ENCODE measurements at regions not wholly inside any gene's neighbourhood (a gene's known extent, or its start where the extent isn't known, plus 50 kb on each side); places are given as distances from the start of the nearest gene placed in this dataset.

DNA sequence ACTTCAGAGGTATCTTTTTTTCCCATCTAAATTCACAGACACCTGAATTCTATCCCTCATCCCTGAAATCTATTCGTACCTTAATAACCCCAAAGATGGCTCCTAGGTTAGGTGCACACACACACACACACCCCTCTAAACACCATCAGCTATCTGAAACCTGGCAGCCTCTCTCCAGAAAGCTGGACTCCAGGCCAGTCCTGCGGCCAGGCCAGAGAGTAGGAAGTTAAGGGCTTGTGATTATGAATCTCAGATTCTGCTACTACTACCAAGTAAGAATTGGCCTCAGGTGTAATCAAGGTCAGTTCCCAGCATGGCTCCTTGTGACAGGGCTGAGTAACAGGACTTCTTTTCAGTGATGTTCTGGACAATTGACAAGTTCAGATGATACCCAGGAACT is 244.2 kb upstream of the SERP2 start:
- TF ChIP-seq SUZ12 (IDR thresholded peaks at IDR 0.05; ENCODE audit: extremely low read depth, insufficient read depth, insufficient read length) (no peak), ZNF274 (IDR thresholded peaks at IDR 0.05; ENCODE audit: low read depth, low read length) (no peak), YY1 (IDR thresholded peaks at IDR 0.05; ENCODE audit: insufficient read depth, insufficient read length) (no peak)
